Upper lobe of left lung (tissue), 4 donors: ENCODE measurements at regions not wholly inside any gene's neighbourhood (a gene's known extent, or its start where the extent isn't known, plus 50 kb on each side); places are given as distances from the start of the nearest gene placed in this dataset.

Experiments used
- CTCF ChIP-seq, 6 experiments: fragments of 450-650 bp in 4 of 6; fragments of 200-600 bp in 2 of 6; sonication (generic) in 2 of 6; IDR thresholded peaks; one replicate each; pipeline ENCODE4 v1.5.1; 2016 to 2019; ENCODE audit warnings: antibody characterized with exemption in 6 of 6
- EP300 ChIP-seq, 4 donors: sonication (generic); formaldehyde crosslinking; IDR thresholded peaks; one replicate each; pipeline ENCODE4 v1.5.1; 2017; ENCODE audit warnings: antibody characterized with exemption in 4 of 4, control low read depth in 2 of 4
- POLR2AphosphoS5 ChIP-seq, 2 donors: sonication (generic); formaldehyde crosslinking; IDR thresholded peaks; one replicate each; pipeline ENCODE4 v1.5.1; 2017; ENCODE audit warnings: antibody characterized with exemption in 2 of 2

GRCh38 chr12:85504624-85505023, 224.6 kb downstream of the ALX1 start:
- TF ChIP-seq CTCF (IDR thresholded peaks at IDR 0.05): no peak
- no peak for TF ChIP-seq EP300 (IDR thresholded peaks at IDR 0.05)
- TF ChIP-seq POLR2AphosphoS5 (IDR thresholded peaks at IDR 0.05): no peak
